K562 (cell line): ENCODE measurements at regions not wholly inside any gene's neighbourhood (a gene's known extent, or its start where the extent isn't known, plus 50 kb on each side); places are given as distances from the start of the nearest gene placed in this dataset.
A peak's percentile ranks its signal among the peaks of the same experiment; 100 is the strongest.

Experiments
- ATAC-seq: fragments of 200-7000 bp; cut with Tn5 transposase; 3 replicates; pipeline ENCODE4 v1.9.1; 2020; ENCODE audit warnings: moderate library complexity
- BruUV-seq: library from RNA; stranded (reverse); fragments of 400-500 nt; replicated peaks from 2 replicates; lab custom pipeline; 2021; lab: Mats Ljungman, UMichigan
- CTCF ChIA-PET: fragments of 300-600 bp; formaldehyde crosslinking; extraction: SDS; loops from one replicate; lab custom pipeline; 2021; ENCODE audit warnings: low intra/inter-chr PET ratio; lab: Yijun Ruan, JAX
- POLR2A ChIA-PET: fragments of 300-600, 350-650 bp; sonication (Branson Sonifier 250); formaldehyde crosslinking; extraction: SDS; loops from one replicate; lab custom pipeline; 2021; ENCODE audit warnings: antibody characterized with exemption, inconsistent platforms; lab: Yijun Ruan, JAX
- DNase-seq, 4 experiments: peaks; one replicate each; pipeline versions ENCODE4 v3.0.0 to v3.0.0-alpha.2; 2011 to 2018; ENCODE audit warnings: low spot score in 3 of 4, mixed read lengths in 3 of 4; ENCODE audit errors: extremely low read depth in 1 of 4
- FAIRE-seq: peaks from 2 replicates; lab custom pipeline; 2011; peaks lifted over from hg19 to GRCh38; lab: Jason Lieb, UNC
- H2AFZ ChIP-seq: 2 replicates; pipeline ENCODE4 v1.6.0; 2011; ENCODE audit warnings: low read depth, low read length, control low read depth, inconsistent platforms
- H3K27ac ChIP-seq: fragments of 200-600 bp; 3 replicates; pipeline ENCODE4 v1.8.0; 2011; ENCODE audit warnings: low read depth, mild to moderate bottlenecking, control low read depth, inconsistent platforms, low read length, moderate library complexity, mixed read lengths; ENCODE audit errors: extremely low read depth
- H3K27me3 ChIP-seq, 2 experiments: fragments of 300-600 bp in 1 of 2; 2 replicates in 1 of 2; 3 replicates in 1 of 2; pipeline versions ENCODE4 v1.6.0 to v1.8.0; 2011; ENCODE audit warnings: inconsistent platforms in 2 of 2, low read length in 2 of 2, mild to moderate bottlenecking in 1 of 2, mixed read lengths in 1 of 2, moderate library complexity in 1 of 2; ENCODE audit not compliant: control insufficient read depth in 2 of 2, insufficient read depth in 2 of 2
- H3K36me3 ChIP-seq: fragments of 300-600 bp; 3 replicates; pipeline ENCODE4 v1.8.0; 2011; ENCODE audit warnings: mild to moderate bottlenecking, low read length, inconsistent platforms; ENCODE audit not compliant: control insufficient read depth, insufficient read depth
- H3K4me1 ChIP-seq, 2 experiments: fragments of 200-600 bp in 1 of 2; replicated peaks in 1 of 2; 2 replicates in 1 of 2; 3 replicates in 1 of 2; pipeline versions ENCODE4 v1.5.1 to v1.8.0; 2011; ENCODE audit warnings: inconsistent platforms in 2 of 2, low read length in 2 of 2, mild to moderate bottlenecking in 1 of 2, mixed read lengths in 1 of 2, moderate library complexity in 1 of 2; ENCODE audit not compliant: control insufficient read depth in 2 of 2, insufficient read depth in 2 of 2
- H3K4me2 ChIP-seq: 2 replicates; pipeline ENCODE4 v1.6.1; 2011; ENCODE audit warnings: low read length, control low read depth, inconsistent platforms, mixed read lengths; ENCODE audit not compliant: insufficient read depth
- H3K4me3 ChIP-seq: fragments of 200-600 bp; sonication (generic), shearing (Covaris generic); 2 replicates; pipeline ENCODE4 v1.5.1; 2016; ENCODE audit warnings: control low read depth, inconsistent platforms
- H3K79me2 ChIP-seq: fragments of 200-600 bp; 3 replicates; pipeline ENCODE4 v1.8.0; 2011; ENCODE audit warnings: low read length, inconsistent platforms; ENCODE audit not compliant: control insufficient read depth, insufficient read depth
- H3K9ac ChIP-seq, 2 experiments: 2 replicates each; pipeline versions ENCODE4 v1.6.0 to v1.6.1; 2011; ENCODE audit warnings: low read depth in 2 of 2, low read length in 2 of 2, control low read depth in 1 of 2, inconsistent platforms in 1 of 2, mild to moderate bottlenecking in 1 of 2, mixed read lengths in 1 of 2; ENCODE audit not compliant: insufficient read depth in 1 of 2
- H3K9me1 ChIP-seq: one replicate; pipeline ENCODE4 v1.6.0; 2011; ENCODE audit warnings: inconsistent platforms, mild to moderate bottlenecking, low read length, moderate library complexity; ENCODE audit not compliant: control insufficient read depth, insufficient read depth
- H3K9me3 ChIP-seq: replicated peaks from 2 replicates; pipeline ENCODE4 v1.5.1; 2011; ENCODE audit warnings: low read depth, low read length, inconsistent platforms; ENCODE audit not compliant: control insufficient read depth, insufficient read depth
- H4K20me1 ChIP-seq: replicated peaks from 2 replicates; pipeline ENCODE4 v1.6.1; 2011; ENCODE audit warnings: low read length, inconsistent platforms, mixed read lengths; ENCODE audit not compliant: control insufficient read depth, insufficient read depth
- ADNP ChIP-seq: fragments of 200-800 bp; sonication (Bioruptor generic); IDR thresholded peaks from 2 replicates; pipeline ENCODE4 v1.6.1; 2016; ENCODE audit warnings: missing genetic modification characterization, missing compliant biosample characterization
- BCOR ChIP-seq: fragments of 450-650 bp; IDR thresholded peaks from 2 replicates; pipeline ENCODE4 v1.6.1; 2016
- CBFA2T2 ChIP-seq: fragments of 450-650 bp; conservative IDR thresholded peaks from 2 replicates; pipeline ENCODE4 v1.6.1; 2017; ENCODE audit warnings: mild to moderate bottlenecking
- CBFA2T3 ChIP-seq: fragments of 450-650 bp; IDR thresholded peaks from 2 replicates; pipeline ENCODE4 v1.6.1; 2017
- CEBPB ChIP-seq: fragments of 450-650 bp; IDR thresholded peaks from 2 replicates; pipeline ENCODE4 v1.6.1; 2016; ENCODE audit warnings: missing genetic modification characterization, missing compliant biosample characterization
- ETS1 ChIP-seq: conservative IDR thresholded peaks from 2 replicates; pipeline ENCODE4 v1.6.1; 2011; ENCODE audit warnings: low read depth, mild to moderate bottlenecking, low read length; ENCODE audit not compliant: control insufficient read depth
- FIP1L1 ChIP-seq: fragments of 200-400 bp; formaldehyde crosslinking; IDR thresholded peaks from 2 replicates; pipeline ENCODE4 v1.6.1; 2018; ENCODE audit warnings: mild to moderate bottlenecking, low read depth, low read length; ENCODE audit not compliant: poor library complexity, severe bottlenecking
- GABPB1 ChIP-seq: sonication (generic); formaldehyde crosslinking; IDR thresholded peaks from 2 replicates; pipeline ENCODE4 v1.8.0; 2022; ENCODE audit warnings: mild to moderate bottlenecking, missing genetic modification reagents
- HLTF ChIP-seq: fragments of 450-650 bp; IDR thresholded peaks from 2 replicates; pipeline ENCODE4 v1.6.1; 2016
- HNRNPH1 ChIP-seq: fragments of 200-400 bp; formaldehyde crosslinking; optimal IDR thresholded peaks from 2 replicates; pipeline ENCODE3; 2017; ENCODE audit warnings: low read depth, mild to moderate bottlenecking, low read length, moderate library complexity
- HNRNPLL ChIP-seq: fragments of 200-400 bp; formaldehyde crosslinking; IDR thresholded peaks from 2 replicates; pipeline ENCODE4 v1.6.1; 2017; ENCODE audit warnings: low read length, low read depth, mild to moderate bottlenecking; ENCODE audit not compliant: poor library complexity, severe bottlenecking
- MAZ ChIP-seq, 2 experiments: fragments of 450-650 bp in 1 of 2; sonication (generic) in 1 of 2; formaldehyde crosslinking; IDR thresholded peaks in 1 of 2; conservative IDR thresholded peaks in 1 of 2; 2 replicates each; pipeline versions ENCODE4 v1.4.0 to v1.5.0; 2020; ENCODE audit warnings: mild to moderate bottlenecking in 1 of 2, missing genetic modification reagents in 1 of 2
- NBN ChIP-seq: fragments of 450-650 bp; IDR thresholded peaks from 2 replicates; pipeline ENCODE4 v1.6.1; 2016; ENCODE audit warnings: low read depth, mild to moderate bottlenecking
- POLR3G ChIP-seq: IDR thresholded peaks from 2 replicates; pipeline ENCODE4 v1.6.1; 2011; ENCODE audit not compliant: insufficient read length, insufficient replicate concordance; ENCODE audit errors: extremely low read depth
- RBBP5 ChIP-seq: fragments of 200-600 bp; sonication (generic); IDR thresholded peaks from 2 replicates; pipeline ENCODE4 v1.6.1; 2012; ENCODE audit warnings: borderline replicate concordance, mild to moderate bottlenecking, low read length, control low read depth, inconsistent platforms; ENCODE audit not compliant: insufficient read depth, poor library complexity, severe bottlenecking
- RCOR1 ChIP-seq, 2 experiments: IDR thresholded peaks; 2 replicates each; pipeline ENCODE4 v1.6.1; 2012; ENCODE audit warnings: low read depth in 2 of 2, low read length in 2 of 2, borderline replicate concordance in 1 of 2, improper control_type of control experiment in 1 of 2
- TEAD4 ChIP-seq, 2 experiments: sonication (generic) in 1 of 2; formaldehyde crosslinking in 1 of 2; IDR thresholded peaks; 2 replicates each; pipeline versions ENCODE4 v1.6.1 to v1.8.0; 2012 to 2022; ENCODE audit warnings: borderline replicate concordance in 1 of 2, inconsistent platforms in 1 of 2, low read length in 1 of 2, mild to moderate bottlenecking in 1 of 2, missing genetic modification reagents in 1 of 2
- TRIM24 ChIP-seq, 2 experiments: fragments of 450-650 bp; IDR thresholded peaks; 2 replicates each; pipeline ENCODE4 v1.6.1; 2016
- TRIM28 ChIP-seq: fragments of 450-650 bp; IDR thresholded peaks from 2 replicates; pipeline ENCODE4 v1.6.1; 2017
- ZC3H4 ChIP-seq: sonication (generic); formaldehyde crosslinking; IDR thresholded peaks from 2 replicates; pipeline ENCODE4 v1.9.0; 2021; ENCODE audit warnings: missing genetic modification reagents, borderline replicate concordance
- ZNF174 ChIP-seq: fragments of 250-450 bp; sonication (Bioruptor Pico); IDR thresholded peaks from 2 replicates; pipeline ENCODE4 v1.4.0; 2020; ENCODE audit warnings: mild to moderate bottlenecking
- WGBS: fragments of 100-300 bp; shearing (Covaris generic); methylation state at CpG from one replicate; pipeline ENCODE4 v1.1.6; 2016; ENCODE audit warnings: low coverage, mixed read lengths; ENCODE audit not compliant: insufficient coverage; ENCODE audit errors: missing lambda C conversion rate; 5-methylcytosine and 5-hydroxymethylcytosine counted together
- in situ Hi-C: fragments of 300-500 bp; cut with MboI; formaldehyde crosslinking; loops from 4 replicates; pipeline ENCODE4 v1.15.0; 2018; ENCODE audit warnings: inconsistent platforms, mixed read lengths
- intact Hi-C: fragments of 100-400 bp; cut with micrococcal nuclease; formaldehyde crosslinking; loops from 2 replicates; pipeline ENCODE4 v1.14.2; 2022
- TF ChIP-seq, protein P1 (sequence below): sonication (generic); formaldehyde crosslinking; IDR thresholded peaks from 2 replicates; pipeline ENCODE4 v1.8.0; 2022; ENCODE audit warnings: mild to moderate bottlenecking, low read depth, missing genetic modification reagents

- Histone ChIP-seq H2AFZ (peak overlapping the region; percentile 23; the same call in 1 of the 2 replicates), H3K9me3 (peaks cover 20% of the 10 kb centered on the region), H3K27me3 (no peaks in the 10 kb centered on the region), H3K79me2 (no peaks in the 10 kb centered on the region), H3K4me1 (peaks cover 9 to 29% of the 10 kb centered on the region in 2 experiments), H3K9me1 (no peaks in the 10 kb centered on the region), H3K36me3 (peaks cover 2% of the 10 kb centered on the region; the same call in 2 of the 3 replicates), H3K9ac (no peak overlapping the region; a peak in 1 of 4 replicates), H3K27ac (peak overlapping the region; percentile 66; the same call in 2 of the 3 replicates), H4K20me1 (no peaks in the 10 kb centered on the region), H3K4me3 (no peak overlapping the region), H3K4me2 (no peak overlapping the region)
- 0% methylated on average over 3 of the region's 3 CpGs for WGBS
- CTCF ChIA-PET = no interaction called here
- intact Hi-C loops (loop anchor here (2.0 kb wide), 1 partner anchor 71 kb away; no protein-coding TSS in a partner anchor), in situ Hi-C loops (no loop called here)
- POLR2A ChIA-PET = interaction anchor here (0.7 to 1.4 kb wide), 6 partner anchors 12 to 58 kb away, joined by 3 to 4 read pairs (median 3); no protein-coding TSS in a partner anchor
- ATAC-seq = peak; percentile 25
- no TSS peak for BruUV-seq
- FAIRE-seq = peak; percentile 29
- DNase-seq = peak in 2 of 4 experiments; percentile 30 to 62
- TF ChIP-seq NBN = no peak
- TF ChIP-seq TEAD4 (IDR thresholded peaks at IDR 0.05; ENCODE audit: low read length) = peak; percentile 72
- no peak for TF ChIP-seq TEAD4 (CRISPR knock-in tag; IDR thresholded peaks at IDR 0.05; ENCODE audit: borderline replicate concordance)
- TF ChIP-seq ADNP (tag) = no peak
- TF ChIP-seq RCOR1 (IDR thresholded peaks at IDR 0.05; ENCODE audit: borderline replicate concordance in 1 of 2, low read depth in 2 of 2, low read length in 2 of 2) = 0 out of 4 replicates have a peak, but pooled peaks of 1 of the 2 experiments have one; percentile 24
- no peak for TF ChIP-seq ZC3H4 (CRISPR knock-in tag)
- peak; percentile 86 for TF ChIP-seq CBFA2T3
- TF ChIP-seq FIP1L1 = no peak
- TF ChIP-seq TRIM28 = no peak
- no peak for TF ChIP-seq HLTF
- TF ChIP-seq BCOR = no peak
- TF ChIP-seq CEBPB (tag) = no peak
- TF ChIP-seq RBBP5 = no peak
- TF ChIP-seq HNRNPH1 = no peak
- TF ChIP-seq ZNF174 (CRISPR knock-in tag) = no peak
- no peak for TF ChIP-seq ETS1
- TF ChIP-seq, protein P1, sequence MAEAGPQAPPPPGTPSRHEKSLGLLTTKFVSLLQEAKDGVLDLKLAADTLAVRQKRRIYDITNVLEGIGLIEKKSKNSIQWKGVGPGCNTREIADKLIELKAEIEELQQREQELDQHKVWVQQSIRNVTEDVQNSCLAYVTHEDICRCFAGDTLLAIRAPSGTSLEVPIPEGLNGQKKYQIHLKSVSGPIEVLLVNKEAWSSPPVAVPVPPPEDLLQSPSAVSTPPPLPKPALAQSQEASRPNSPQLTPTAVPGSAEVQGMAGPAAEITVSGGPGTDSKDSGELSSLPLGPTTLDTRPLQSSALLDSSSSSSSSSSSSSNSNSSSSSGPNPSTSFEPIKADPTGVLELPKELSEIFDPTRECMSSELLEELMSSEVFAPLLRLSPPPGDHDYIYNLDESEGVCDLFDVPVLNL (CRISPR knock-in tag) = no peak
- TF ChIP-seq POLR3G = no peak
- TF ChIP-seq GABPB1 (CRISPR knock-in tag) = no peak
- TF ChIP-seq MAZ (CRISPR knock-in tag; conservative IDR thresholded peaks at IDR 0.05 in 1 of 2, IDR thresholded peaks at IDR 0.05 in 1 of 2) = no peak
- peak; percentile 76 for TF ChIP-seq CBFA2T2
- no peak for TF ChIP-seq HNRNPLL
- TF ChIP-seq TRIM24 (IDR thresholded peaks at IDR 0.05) = peak; percentile 22 to 31; a peak in 2 of 4 replicates
Measured at GRCh38 chr7:42987648-42988214, 55.6 kb downstream of the MRPL32 start.
